K562 (cell line): ENCODE measurements at regions not wholly inside any gene's neighbourhood (a gene's known extent, or its start where the extent isn't known, plus 50 kb on each side); places are given as distances from the start of the nearest gene placed in this dataset.

Source experiments
- ATAC-seq: fragments of 200-7000 bp; cut with Tn5 transposase; 3 replicates; pipeline ENCODE4 v1.9.1; 2020; ENCODE audit warnings: moderate library complexity
- BruUV-seq: library from RNA; stranded (reverse); fragments of 400-500 nt; replicated peaks from 2 replicates; lab custom pipeline; 2021; lab: Mats Ljungman, UMichigan
- CTCF ChIA-PET: fragments of 300-600 bp; formaldehyde crosslinking; extraction: SDS; loops from one replicate; lab custom pipeline; 2021; ENCODE audit warnings: low intra/inter-chr PET ratio; lab: Yijun Ruan, JAX
- POLR2A ChIA-PET: fragments of 300-600, 350-650 bp; sonication (Branson Sonifier 250); formaldehyde crosslinking; extraction: SDS; loops from one replicate; lab custom pipeline; 2021; ENCODE audit warnings: antibody characterized with exemption, inconsistent platforms; lab: Yijun Ruan, JAX
- DNase-seq, 4 experiments: peaks; one replicate each; pipeline versions ENCODE4 v3.0.0 to v3.0.0-alpha.2; 2011 to 2018; ENCODE audit warnings: low spot score in 3 of 4, mixed read lengths in 3 of 4; ENCODE audit errors: extremely low read depth in 1 of 4
- FAIRE-seq: peaks from 2 replicates; lab custom pipeline; 2011; peaks lifted over from hg19 to GRCh38; lab: Jason Lieb, UNC
- H2AFZ ChIP-seq: 2 replicates; pipeline ENCODE4 v1.6.0; 2011; ENCODE audit warnings: low read depth, low read length, control low read depth, inconsistent platforms
- H3K27ac ChIP-seq: fragments of 200-600 bp; 3 replicates; pipeline ENCODE4 v1.8.0; 2011; ENCODE audit warnings: low read depth, mild to moderate bottlenecking, control low read depth, inconsistent platforms, low read length, moderate library complexity, mixed read lengths; ENCODE audit errors: extremely low read depth
- H3K27me3 ChIP-seq, 2 experiments: fragments of 300-600 bp in 1 of 2; 2 replicates in 1 of 2; 3 replicates in 1 of 2; pipeline versions ENCODE4 v1.6.0 to v1.8.0; 2011; ENCODE audit warnings: inconsistent platforms in 2 of 2, low read length in 2 of 2, mild to moderate bottlenecking in 1 of 2, mixed read lengths in 1 of 2, moderate library complexity in 1 of 2; ENCODE audit not compliant: control insufficient read depth in 2 of 2, insufficient read depth in 2 of 2
- H3K36me3 ChIP-seq: fragments of 300-600 bp; 3 replicates; pipeline ENCODE4 v1.8.0; 2011; ENCODE audit warnings: mild to moderate bottlenecking, low read length, inconsistent platforms; ENCODE audit not compliant: control insufficient read depth, insufficient read depth
- H3K4me1 ChIP-seq, 2 experiments: fragments of 200-600 bp in 1 of 2; replicated peaks in 1 of 2; 2 replicates in 1 of 2; 3 replicates in 1 of 2; pipeline versions ENCODE4 v1.5.1 to v1.8.0; 2011; ENCODE audit warnings: inconsistent platforms in 2 of 2, low read length in 2 of 2, mild to moderate bottlenecking in 1 of 2, mixed read lengths in 1 of 2, moderate library complexity in 1 of 2; ENCODE audit not compliant: control insufficient read depth in 2 of 2, insufficient read depth in 2 of 2
- H3K4me2 ChIP-seq: 2 replicates; pipeline ENCODE4 v1.6.1; 2011; ENCODE audit warnings: low read length, control low read depth, inconsistent platforms, mixed read lengths; ENCODE audit not compliant: insufficient read depth
- H3K4me3 ChIP-seq: fragments of 200-600 bp; sonication (generic), shearing (Covaris generic); 2 replicates; pipeline ENCODE4 v1.5.1; 2016; ENCODE audit warnings: control low read depth, inconsistent platforms
- H3K79me2 ChIP-seq: fragments of 200-600 bp; 3 replicates; pipeline ENCODE4 v1.8.0; 2011; ENCODE audit warnings: low read length, inconsistent platforms; ENCODE audit not compliant: control insufficient read depth, insufficient read depth
- H3K9ac ChIP-seq, 2 experiments: 2 replicates each; pipeline versions ENCODE4 v1.6.0 to v1.6.1; 2011; ENCODE audit warnings: low read depth in 2 of 2, low read length in 2 of 2, control low read depth in 1 of 2, inconsistent platforms in 1 of 2, mild to moderate bottlenecking in 1 of 2, mixed read lengths in 1 of 2; ENCODE audit not compliant: insufficient read depth in 1 of 2
- H3K9me1 ChIP-seq: one replicate; pipeline ENCODE4 v1.6.0; 2011; ENCODE audit warnings: inconsistent platforms, mild to moderate bottlenecking, low read length, moderate library complexity; ENCODE audit not compliant: control insufficient read depth, insufficient read depth
- H3K9me3 ChIP-seq: replicated peaks from 2 replicates; pipeline ENCODE4 v1.5.1; 2011; ENCODE audit warnings: low read depth, low read length, inconsistent platforms; ENCODE audit not compliant: control insufficient read depth, insufficient read depth
- H4K20me1 ChIP-seq: replicated peaks from 2 replicates; pipeline ENCODE4 v1.6.1; 2011; ENCODE audit warnings: low read length, inconsistent platforms, mixed read lengths; ENCODE audit not compliant: control insufficient read depth, insufficient read depth
- BRD4 ChIP-seq: fragments of 200-600 bp; sonication (generic); IDR thresholded peaks from 2 replicates; pipeline ENCODE4 v1.6.1; 2017; ENCODE audit warnings: inconsistent platforms
- HNRNPLL ChIP-seq: fragments of 200-400 bp; formaldehyde crosslinking; IDR thresholded peaks from 2 replicates; pipeline ENCODE4 v1.6.1; 2017; ENCODE audit warnings: low read length, low read depth, mild to moderate bottlenecking; ENCODE audit not compliant: poor library complexity, severe bottlenecking
- KDM1A ChIP-seq, 2 experiments: fragments of 450-650 bp; IDR thresholded peaks; 2 replicates each; pipeline ENCODE4 v1.6.1; 2016; ENCODE audit warnings: mild to moderate bottlenecking in 2 of 2
- MTA1 ChIP-seq: fragments of 450-650 bp; IDR thresholded peaks from 2 replicates; pipeline ENCODE4 v1.6.1; 2017; ENCODE audit warnings: borderline replicate concordance
- PURB ChIP-seq: sonication (generic); formaldehyde crosslinking; IDR thresholded peaks from 2 replicates; pipeline ENCODE4 v1.9.0; 2021; ENCODE audit warnings: low read depth, mild to moderate bottlenecking, missing genetic modification reagents
- SP2 ChIP-seq: IDR thresholded peaks from 2 replicates; pipeline ENCODE4 v1.6.1; 2011; ENCODE audit warnings: mild to moderate bottlenecking, low read depth, low read length, moderate library complexity; ENCODE audit not compliant: poor library complexity, severe bottlenecking; ENCODE audit errors: extremely low read depth
- TFAM ChIP-seq: fragments of 250-450 bp; sonication (Bioruptor Pico); conservative IDR thresholded peaks from 2 replicates; pipeline ENCODE4 v1.5.0; 2021; ENCODE audit warnings: mild to moderate bottlenecking, moderate library complexity
- TRIM28 ChIP-seq: fragments of 450-650 bp; IDR thresholded peaks from 2 replicates; pipeline ENCODE4 v1.6.1; 2017
- ZNF239 ChIP-seq: fragments of 250-450 bp; sonication (Bioruptor Pico); IDR thresholded peaks from 2 replicates; pipeline ENCODE4 v1.4.0; 2020; ENCODE audit warnings: mild to moderate bottlenecking
- ZZZ3 ChIP-seq: fragments of 450-650 bp; IDR thresholded peaks from 2 replicates; pipeline ENCODE4 v1.6.1; 2016; ENCODE audit warnings: antibody characterized with exemption, mild to moderate bottlenecking, moderate library complexity
- WGBS: fragments of 100-300 bp; shearing (Covaris generic); methylation state at CpG from one replicate; pipeline ENCODE4 v1.1.6; 2016; ENCODE audit warnings: low coverage, mixed read lengths; ENCODE audit not compliant: insufficient coverage; ENCODE audit errors: missing lambda C conversion rate; 5-methylcytosine and 5-hydroxymethylcytosine counted together
- in situ Hi-C: fragments of 300-500 bp; cut with MboI; formaldehyde crosslinking; loops from 4 replicates; pipeline ENCODE4 v1.15.0; 2018; ENCODE audit warnings: inconsistent platforms, mixed read lengths
- intact Hi-C: fragments of 100-400 bp; cut with micrococcal nuclease; formaldehyde crosslinking; loops from 2 replicates; pipeline ENCODE4 v1.14.2; 2022
- TF ChIP-seq, protein P1 (sequence below): sonication (generic); formaldehyde crosslinking; IDR thresholded peaks from 2 replicates; pipeline ENCODE4 v1.4.0; 2020; ENCODE audit warnings: mild to moderate bottlenecking, missing genetic modification reagents

DNA sequence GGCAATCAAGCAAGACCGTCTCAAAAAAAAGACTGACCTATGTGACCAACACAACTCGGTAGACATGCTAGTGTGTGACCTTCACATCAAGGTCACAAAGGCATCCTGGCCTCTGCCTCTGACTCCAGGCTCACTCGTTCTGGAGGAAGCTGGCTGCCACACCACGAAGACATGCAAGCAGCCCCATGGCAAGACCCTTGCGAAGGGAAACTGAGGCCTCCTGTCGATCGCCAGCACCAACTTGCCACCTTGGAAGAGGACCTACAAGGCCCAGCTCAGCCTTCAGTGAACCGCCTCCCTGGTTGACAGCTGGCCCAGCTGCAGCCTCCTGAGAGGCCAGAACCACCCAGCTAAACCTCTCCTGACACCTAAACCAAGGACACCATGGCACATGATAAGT is 79.3 kb upstream of the ASAP2 start:
- Histone ChIP-seq H3K9ac (no peak overlapping the region), H4K20me1 (no peaks in the 10 kb centered on the region), H3K4me2 (no peak overlapping the region), H3K9me1 (no peaks in the 10 kb centered on the region), H3K36me3 (no peaks in the 10 kb centered on the region), H3K9me3 (0 out of 2 replicates have a peak, but pooled peaks cover 2% of the 10 kb centered on the region), H3K4me3 (no peak overlapping the region), H3K27me3 (no peaks in the 10 kb centered on the region), H3K79me2 (no peaks in the 10 kb centered on the region), H3K27ac (no peak overlapping the region), H2AFZ (no peak overlapping the region), H3K4me1 (no peaks in the 10 kb centered on the region)
- WGBS = 78% methylated on average over 8 of the region's 8 CpGs
- no TSS peak for BruUV-seq
- CTCF ChIA-PET = no interaction called here
- TF ChIP-seq MTA1 (no peak), BRD4 (no peak), TFAM (CRISPR knock-in tag) (no peak), TRIM28 (no peak), PURB (CRISPR knock-in tag) (no peak), HNRNPLL (no peak), ZZZ3 (no peak), KDM1A (IDR thresholded peaks at IDR 0.05) (no peak), SP2 (no peak), ZNF239 (CRISPR knock-in tag) (no peak)
- TF ChIP-seq, protein P1, sequence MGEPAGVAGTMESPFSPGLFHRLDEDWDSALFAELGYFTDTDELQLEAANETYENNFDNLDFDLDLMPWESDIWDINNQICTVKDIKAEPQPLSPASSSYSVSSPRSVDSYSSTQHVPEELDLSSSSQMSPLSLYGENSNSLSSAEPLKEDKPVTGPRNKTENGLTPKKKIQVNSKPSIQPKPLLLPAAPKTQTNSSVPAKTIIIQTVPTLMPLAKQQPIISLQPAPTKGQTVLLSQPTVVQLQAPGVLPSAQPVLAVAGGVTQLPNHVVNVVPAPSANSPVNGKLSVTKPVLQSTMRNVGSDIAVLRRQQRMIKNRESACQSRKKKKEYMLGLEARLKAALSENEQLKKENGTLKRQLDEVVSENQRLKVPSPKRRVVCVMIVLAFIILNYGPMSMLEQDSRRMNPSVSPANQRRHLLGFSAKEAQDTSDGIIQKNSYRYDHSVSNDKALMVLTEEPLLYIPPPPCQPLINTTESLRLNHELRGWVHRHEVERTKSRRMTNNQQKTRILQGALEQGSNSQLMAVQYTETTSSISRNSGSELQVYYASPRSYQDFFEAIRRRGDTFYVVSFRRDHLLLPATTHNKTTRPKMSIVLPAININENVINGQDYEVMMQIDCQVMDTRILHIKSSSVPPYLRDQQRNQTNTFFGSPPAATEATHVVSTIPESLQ (CRISPR knock-in tag) = no peak
- POLR2A ChIA-PET = no interaction called here
- no peak for ATAC-seq
- FAIRE-seq = no peak
- intact Hi-C loops (no loop called here), in situ Hi-C loops (no loop called here)
- DNase-seq = no peak
